Neuronal stem cell (in vitro differentiated cells): ENCODE measurements at regions not wholly inside any gene's neighbourhood (a gene's known extent, or its start where the extent isn't known, plus 50 kb on each side); places are given as distances from the start of the nearest gene placed in this dataset.

Experiments used
- DNase-seq: peaks from one replicate; pipeline ENCODE4 v3.0.0-alpha.2; 2013; ENCODE audit warnings: low spot score
- H2AFZ ChIP-seq: one replicate; pipeline ENCODE4 v1.6.1; 2013; ENCODE audit warnings: mild to moderate bottlenecking, low read length, inconsistent platforms
- H2AK5ac ChIP-seq: 2 replicates; pipeline ENCODE4 v1.6.1; 2013; ENCODE audit warnings: low read depth, mild to moderate bottlenecking, inconsistent platforms, low read length, moderate library complexity, mixed read lengths
- H2BK120ac ChIP-seq: 2 replicates; pipeline ENCODE4 v1.6.1; 2013; ENCODE audit warnings: low read depth, mild to moderate bottlenecking, inconsistent platforms, low read length, moderate library complexity, mixed read lengths
- H2BK12ac ChIP-seq: one replicate; pipeline ENCODE4 v1.6.1; 2013; ENCODE audit warnings: low read length, inconsistent platforms
- H2BK15ac ChIP-seq: 2 replicates; pipeline ENCODE4 v1.6.1; 2013; ENCODE audit warnings: mild to moderate bottlenecking, low read length, inconsistent platforms, mixed read lengths
- H2BK5ac ChIP-seq: one replicate; pipeline ENCODE4 v1.6.1; 2013; ENCODE audit warnings: inconsistent platforms, mild to moderate bottlenecking, low read length, moderate library complexity
- H3K14ac ChIP-seq: one replicate; pipeline ENCODE4 v1.6.1; 2013; ENCODE audit warnings: low read length, inconsistent platforms
- H3K18ac ChIP-seq: 2 replicates; pipeline ENCODE4 v1.6.1; 2013; ENCODE audit warnings: low read length, inconsistent platforms
- H3K23ac ChIP-seq: 2 replicates; pipeline ENCODE4 v1.6.1; 2013; ENCODE audit warnings: low read depth, mild to moderate bottlenecking, mixed read lengths, low read length, inconsistent platforms; ENCODE audit not compliant: poor library complexity
- H3K27ac ChIP-seq: replicated peaks from 3 replicates; pipeline ENCODE4 v1.5.1; 2013; ENCODE audit warnings: low read length, inconsistent platforms
- H3K27me3 ChIP-seq, 3 experiments: 2 replicates each; pipeline ENCODE4 v1.6.1; 2013; ENCODE audit warnings: low read length in 3 of 3, mild to moderate bottlenecking in 2 of 3, inconsistent platforms in 1 of 3, low read depth in 1 of 3, mixed read lengths in 1 of 3, moderate library complexity in 1 of 3; ENCODE audit not compliant: control insufficient read depth in 3 of 3, insufficient read depth in 3 of 3
- H3K36me3 ChIP-seq, 2 donors: replicated peaks in 1 of 2; 2 replicates each; pipeline ENCODE4 v1.6.1; 2013; ENCODE audit warnings: low read length in 2 of 2; ENCODE audit not compliant: control insufficient read depth in 2 of 2, insufficient read depth in 2 of 2
- H3K4ac ChIP-seq: 2 replicates; pipeline ENCODE4 v1.6.1; 2013; ENCODE audit warnings: inconsistent platforms, mild to moderate bottlenecking, low read length, moderate library complexity
- H3K4me1 ChIP-seq, 2 donors: 1 replicate in 1 of 2; 2 replicates in 1 of 2; pipeline ENCODE4 v1.6.1; 2013; ENCODE audit warnings: low read length in 2 of 2, low read depth in 1 of 2; ENCODE audit not compliant: control insufficient read depth in 2 of 2, insufficient read depth in 1 of 2
- H3K4me2 ChIP-seq: one replicate; pipeline ENCODE4 v1.6.1; 2013; ENCODE audit warnings: mild to moderate bottlenecking, low read length, inconsistent platforms; ENCODE audit not compliant: insufficient read depth, poor library complexity, severe bottlenecking
- H3K4me3 ChIP-seq, 2 donors: 2 replicates each; pipeline ENCODE4 v1.5.1; 2013; ENCODE audit warnings: low read length in 2 of 2, mild to moderate bottlenecking in 2 of 2, inconsistent platforms in 1 of 2, moderate library complexity in 1 of 2
- H3K79me1 ChIP-seq: one replicate; pipeline ENCODE4 v1.6.1; 2013; ENCODE audit warnings: low read depth, mild to moderate bottlenecking, inconsistent platforms, low read length, moderate library complexity
- H3K9ac ChIP-seq: one replicate; pipeline ENCODE4 v1.6.1; 2013; ENCODE audit warnings: mild to moderate bottlenecking, low read depth, low read length, inconsistent platforms; ENCODE audit not compliant: poor library complexity
- H3K9me3 ChIP-seq, 2 donors: replicated peaks in 1 of 2; 2 replicates each; pipeline versions ENCODE3 to v1.6.1; 2013; ENCODE audit warnings: low read length in 2 of 2, mild to moderate bottlenecking in 2 of 2, inconsistent platforms in 1 of 2, low read depth in 1 of 2, mixed read lengths in 1 of 2, moderate library complexity in 1 of 2; ENCODE audit not compliant: control insufficient read depth in 2 of 2, insufficient read depth in 1 of 2
- H4K8ac ChIP-seq: one replicate; pipeline ENCODE4 v1.6.1; 2013; ENCODE audit warnings: low read depth, mild to moderate bottlenecking, inconsistent platforms, low read length, moderate library complexity
- H4K91ac ChIP-seq: one replicate; pipeline ENCODE4 v1.6.1; 2013; ENCODE audit warnings: low read length, low read depth, mild to moderate bottlenecking, inconsistent platforms; ENCODE audit not compliant: poor library complexity
- WGBS, 2 donors: extraction: QIAGEN DNeasy Blood & Tissue Kit; methylation state at CpG; one replicate each; pipeline ENCODE4 v1.1.7; 2013; ENCODE audit warnings: missing lambda C conversion rate in 2 of 2, mixed read lengths in 1 of 2; ENCODE audit not compliant: insufficient read length in 2 of 2, insufficient replicate concordance in 1 of 2; ENCODE audit errors: extremely low coverage in 2 of 2; 5-methylcytosine and 5-hydroxymethylcytosine counted together

DNA sequence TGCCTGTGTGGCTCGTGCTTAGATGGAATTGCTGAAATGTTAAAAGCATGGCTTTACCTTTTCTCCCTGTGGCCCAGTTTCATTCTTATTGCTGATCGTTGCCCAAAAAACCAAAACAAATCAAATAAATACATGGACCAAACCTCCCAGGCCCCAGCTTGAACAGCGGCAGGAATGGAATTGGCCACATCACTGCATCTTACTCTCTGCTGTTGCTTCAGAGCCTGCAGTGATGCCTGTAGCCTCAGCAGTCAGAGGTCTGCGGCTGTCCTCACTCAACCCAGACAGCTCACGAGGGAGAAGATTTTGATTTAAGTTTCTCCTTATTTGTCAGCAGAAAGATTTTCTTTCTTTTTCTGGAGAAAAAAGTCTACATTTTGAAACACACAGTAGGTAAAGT, 91.5 kb downstream of the NPIPB11 start:
- no peak overlapping the region for H2AK5ac ChIP-seq
- H3K27ac ChIP-seq = no peak overlapping the region
- no peak overlapping the region for H4K8ac ChIP-seq
- no peak overlapping the region for H3K9ac ChIP-seq
- no peak overlapping the region for H3K23ac ChIP-seq
- no peak overlapping the region for H2BK12ac ChIP-seq
- H3K4ac ChIP-seq = no peak overlapping the region
- no peak overlapping the region for H3K14ac ChIP-seq
- whole genome bisulfite sequencing, 2 donors = no CpG with 5 or more reads among the region's 5 CpGs
- no peaks in the 10 kb centered on the region for H3K9me3 ChIP-seq
- H3K27me3 ChIP-seq = no peaks in the 10 kb centered on the region
- H3K4me2 ChIP-seq = no peak overlapping the region
- no peak for DNase-seq
- no peak overlapping the region for H3K18ac ChIP-seq
- no peak overlapping the region for H2BK120ac ChIP-seq
- H4K91ac ChIP-seq = no peak overlapping the region
- no peak overlapping the region for H3K4me3 ChIP-seq
- H3K79me1 ChIP-seq = no peaks in the 10 kb centered on the region
- H2AFZ ChIP-seq = no peak overlapping the region
- H3K4me1 ChIP-seq = peaks cover 22 to 44% of the 10 kb centered on the region in 2 donors
- no peak overlapping the region for H2BK15ac ChIP-seq
- no peaks in the 10 kb centered on the region for H3K36me3 ChIP-seq
- no peak overlapping the region for H2BK5ac ChIP-seq

DNA sequence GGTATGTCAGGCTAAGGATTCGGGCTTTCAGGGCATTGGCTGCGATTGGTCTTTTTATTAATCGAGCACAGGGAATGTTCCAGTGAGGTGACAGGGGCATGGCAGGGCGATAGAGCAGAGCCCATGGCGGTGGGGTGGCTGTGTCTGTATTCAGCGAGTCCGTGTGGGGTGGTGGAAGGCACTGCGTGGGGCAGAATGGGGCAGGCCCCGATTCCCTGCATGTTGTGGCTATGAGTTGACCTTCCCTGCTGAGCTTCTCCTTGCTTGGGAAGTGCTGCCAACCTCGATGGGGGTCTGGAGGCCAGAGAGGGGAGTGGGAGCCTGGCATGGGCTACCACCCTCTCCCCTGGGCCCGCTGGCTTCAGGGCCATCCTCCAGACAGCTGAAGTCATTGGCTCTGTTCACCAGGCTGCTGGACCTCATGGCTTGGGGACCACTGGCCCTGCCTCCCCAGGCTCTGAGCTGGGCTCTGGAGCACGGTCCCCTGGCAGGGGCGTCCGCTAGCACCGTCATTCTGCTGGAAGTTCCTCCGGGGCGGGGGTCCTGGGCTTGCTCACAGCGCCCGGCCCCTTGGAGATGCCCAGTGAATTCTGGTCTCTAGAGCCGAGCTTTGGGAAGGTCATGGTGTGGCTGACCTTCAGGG, 92.1 kb downstream of the NPIPB11 start:
- no peaks in the 10 kb centered on the region for H3K36me3 ChIP-seq
- whole genome bisulfite sequencing, 2 donors = no CpG with 5 or more reads among the region's 20 CpGs
- H3K79me1 ChIP-seq = no peaks in the 10 kb centered on the region
- H3K18ac ChIP-seq = peak overlapping the region; percentile 71
- H3K9me3 ChIP-seq = no peaks in the 10 kb centered on the region
- H4K91ac ChIP-seq = no peak overlapping the region
- H3K4me1 ChIP-seq = peaks cover 19 to 38% of the 10 kb centered on the region in 2 donors
- no peaks in the 10 kb centered on the region for H3K27me3 ChIP-seq
- H2BK12ac ChIP-seq = no peak overlapping the region
- H3K27ac ChIP-seq = no peak overlapping the region
- no peak overlapping the region for H3K4me2 ChIP-seq
- H2BK5ac ChIP-seq = peak overlapping the region; percentile 87
- no peak for DNase-seq
- H3K4ac ChIP-seq = no peak overlapping the region
- no peak overlapping the region for H2AFZ ChIP-seq
- peak overlapping the region; percentile 75 for H2AK5ac ChIP-seq
- no peak overlapping the region for H3K4me3 ChIP-seq
- H2BK15ac ChIP-seq = peak overlapping the region; percentile 97
- peak overlapping the region; percentile 21 for H3K9ac ChIP-seq
- H4K8ac ChIP-seq = no peak overlapping the region
- H2BK120ac ChIP-seq = no peak overlapping the region
- H3K23ac ChIP-seq = peak overlapping the region; percentile 31
- H3K14ac ChIP-seq = no peak overlapping the region

DNA sequence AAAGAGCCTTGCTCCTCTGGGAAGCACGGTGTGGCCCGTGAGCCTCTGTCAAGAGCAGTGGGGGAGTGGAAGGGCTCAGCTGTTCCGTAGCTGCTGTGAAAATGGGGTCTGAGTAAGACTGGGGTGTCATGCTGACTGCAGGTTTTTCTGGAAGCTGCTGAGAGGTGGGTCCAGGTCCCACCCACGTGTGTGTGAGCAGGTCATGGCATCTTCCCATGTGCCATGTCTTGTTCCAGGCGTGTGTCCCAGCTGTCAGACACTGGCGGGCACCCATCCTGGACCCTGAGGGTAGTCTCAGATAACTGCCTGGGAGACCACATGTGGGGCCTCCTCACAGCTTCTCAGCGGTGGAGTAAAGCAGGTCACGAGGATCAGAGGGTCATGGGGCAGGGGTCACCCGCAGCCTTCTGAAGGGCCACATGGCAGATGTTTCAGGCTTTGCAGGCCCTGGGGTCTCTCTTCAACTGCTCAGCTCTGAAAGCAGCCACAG, 92.9 kb downstream of the NPIPB11 start:
- peak overlapping the region; percentile 83 for H3K18ac ChIP-seq
- no CpG with 5 or more reads among the region's 9 CpGs for WGBS, 2 donors
- H3K9me3 ChIP-seq = no peaks in the 10 kb centered on the region
- peak overlapping the region; percentile 87 for H2BK5ac ChIP-seq
- H3K4me2 ChIP-seq = no peak overlapping the region
- H3K9ac ChIP-seq = no peak overlapping the region
- no peak overlapping the region for H3K4me3 ChIP-seq
- no peak overlapping the region for H3K14ac ChIP-seq
- H3K23ac ChIP-seq = peak overlapping the region; percentile 17
- H2BK12ac ChIP-seq = no peak overlapping the region
- H3K4me1 ChIP-seq = peaks cover 15 to 31% of the 10 kb centered on the region in 2 donors
- H2AFZ ChIP-seq = no peak overlapping the region
- no peak for DNase-seq
- H2BK15ac ChIP-seq = peak overlapping the region; percentile 97
- H4K8ac ChIP-seq = no peak overlapping the region
- H3K4ac ChIP-seq = no peak overlapping the region
- H4K91ac ChIP-seq = no peak overlapping the region
- H2AK5ac ChIP-seq = peak overlapping the region; percentile 75
- H3K27ac ChIP-seq = no peak overlapping the region
- no peaks in the 10 kb centered on the region for H3K36me3 ChIP-seq
- H2BK120ac ChIP-seq = no peak overlapping the region
- no peaks in the 10 kb centered on the region for H3K27me3 ChIP-seq
- H3K79me1 ChIP-seq = no peaks in the 10 kb centered on the region

DNA sequence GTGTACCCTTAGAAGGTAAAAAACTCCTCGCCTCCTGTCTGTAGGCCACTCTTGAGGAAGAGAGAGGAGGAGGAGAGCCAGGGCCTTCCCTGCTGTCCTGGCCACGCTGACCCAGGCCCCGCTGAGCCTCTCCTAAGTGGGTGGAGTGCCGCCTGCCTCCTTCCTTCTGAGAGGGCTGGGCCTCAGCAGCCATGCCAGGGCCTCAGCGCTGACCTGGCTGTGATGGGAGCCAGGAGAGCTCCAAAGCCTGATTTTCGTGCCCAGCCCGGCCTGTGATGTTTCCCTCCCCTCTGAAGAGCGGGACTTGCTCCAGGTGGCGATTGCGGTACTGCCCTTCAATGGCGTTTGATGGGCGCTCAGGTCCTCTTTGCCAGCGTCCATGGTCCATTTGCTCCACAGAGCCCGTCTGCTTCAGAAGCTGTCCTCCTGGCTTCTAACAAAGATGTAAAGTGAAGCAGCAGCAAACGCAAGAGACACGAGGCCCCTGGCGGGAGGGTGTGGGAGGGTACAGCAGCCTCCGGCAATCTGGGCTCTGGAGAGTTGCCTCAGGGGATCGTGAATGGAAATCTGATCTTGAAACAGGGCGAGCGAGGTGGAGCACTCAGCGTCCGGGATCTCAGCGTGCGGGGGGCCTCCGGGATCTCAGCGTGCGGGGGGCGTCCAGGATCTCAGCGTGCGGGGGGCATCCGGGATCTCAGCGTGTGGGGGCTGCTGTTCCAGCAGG, 93.5 kb downstream of the NPIPB11 start:
- no peak overlapping the region for H3K27ac ChIP-seq
- H3K4me2 ChIP-seq = no peak overlapping the region
- no peak overlapping the region for H3K4me3 ChIP-seq
- no peak overlapping the region for H4K91ac ChIP-seq
- H3K79me1 ChIP-seq = no peaks in the 10 kb centered on the region
- H3K14ac ChIP-seq = no peak overlapping the region
- H3K9me3 ChIP-seq = no peaks in the 10 kb centered on the region
- H3K4ac ChIP-seq = no peak overlapping the region
- H3K9ac ChIP-seq = no peak overlapping the region
- H2BK120ac ChIP-seq = no peak overlapping the region
- WGBS, 2 donors = no CpG with 5 or more reads among the region's 33 CpGs
- H3K18ac ChIP-seq = peak overlapping the region; percentile 71
- peak overlapping the region; percentile 43 for H4K8ac ChIP-seq
- H3K27me3 ChIP-seq = no peaks in the 10 kb centered on the region
- H3K23ac ChIP-seq = no peak overlapping the region
- no peaks in the 10 kb centered on the region for H3K36me3 ChIP-seq
- peak overlapping the region; percentile 97 for H2BK15ac ChIP-seq
- no peak overlapping the region for H2AFZ ChIP-seq
- no peak overlapping the region for H2BK5ac ChIP-seq
- peak overlapping the region; percentile 75 for H2AK5ac ChIP-seq
- no peak overlapping the region for H2BK12ac ChIP-seq
- no peak for DNase-seq
- H3K4me1 ChIP-seq = peaks cover 15 to 30% of the 10 kb centered on the region in 2 donors
